Esophagus muscularis mucosa (tissue), 4 donors: ENCODE measurements at regions not wholly inside any gene's neighbourhood (a gene's known extent, or its start where the extent isn't known, plus 50 kb on each side); places are given as distances from the start of the nearest gene placed in this dataset.

ENCODE experiments used
- DNase-seq: peaks from one replicate; pipeline ENCODE4 v3.0.0-alpha.2; 2017; ENCODE audit errors: extremely low spot score
- H3K27ac ChIP-seq, 4 donors: fragments of 200-600 bp; sonication (generic); replicated peaks in 1 of 4; 1 replicate in 3 of 4; 2 replicates in 1 of 4; pipeline ENCODE4 v1.5.1; 2016 to 2019; ENCODE audit warnings: mild to moderate bottlenecking in 1 of 4
- H3K27me3 ChIP-seq, 4 donors: fragments of 200-600 bp; sonication (generic); one replicate each; pipeline versions ENCODE4 v1.5.1 to v1.6.0; 2016 to 2019
- H3K36me3 ChIP-seq, 4 donors: fragments of 200-600 bp; sonication (generic); one replicate each; pipeline ENCODE4 v1.5.1; 2016 to 2019
- H3K4me1 ChIP-seq, 4 donors: fragments of 200-600 bp; sonication (generic); one replicate each; pipeline ENCODE4 v1.5.1; 2016 to 2019
- H3K4me3 ChIP-seq, 4 donors: fragments of 200-600 bp; sonication (generic); 1 replicate in 2 of 4; 2 replicates in 2 of 4; pipeline ENCODE4 v1.5.1; 2016 to 2019; ENCODE audit warnings: mild to moderate bottlenecking in 4 of 4, moderate library complexity in 1 of 4
- H3K9me3 ChIP-seq, 4 donors: fragments of 200-600 bp; sonication (generic); 1 replicate in 3 of 4; 2 replicates in 1 of 4; pipeline ENCODE4 v1.5.1; 2016 to 2019
- EP300 ChIP-seq: sonication (generic); formaldehyde crosslinking; IDR thresholded peaks from one replicate; pipeline ENCODE4 v1.6.1; 2017; ENCODE audit warnings: antibody characterized with exemption
- POLR2A ChIP-seq: fragments of 450-650 bp; IDR thresholded peaks from one replicate; pipeline ENCODE4 v1.6.1; 2017; ENCODE audit warnings: antibody characterized with exemption, moderate library complexity, mild to moderate bottlenecking, low read depth
- POLR2AphosphoS5 ChIP-seq, 2 donors: sonication (generic); formaldehyde crosslinking; IDR thresholded peaks; one replicate each; pipeline ENCODE4 v1.6.1; 2017; ENCODE audit warnings: antibody characterized with exemption in 2 of 2
- WGBS: methylation state at CpG from one replicate; pipeline ENCODE4 v1.1.5; 2018; 5-methylcytosine and 5-hydroxymethylcytosine counted together
- intact Hi-C: fragments of 100-400 bp; cut with DNase I; formaldehyde crosslinking; loops from one replicate; pipeline ENCODE4 v1.15.1; 2023
- TF ChIP-seq, protein P1 (sequence below), 3 experiments: fragments of 200-600 bp in 2 of 3; fragments of 450-650 bp in 1 of 3; sonication (generic) in 2 of 3; IDR thresholded peaks; one replicate each; pipeline ENCODE4 v1.5.1; 2017 to 2019; ENCODE audit warnings: antibody characterized with exemption in 3 of 3, mild to moderate bottlenecking in 2 of 3, moderate library complexity in 1 of 3

DNA sequence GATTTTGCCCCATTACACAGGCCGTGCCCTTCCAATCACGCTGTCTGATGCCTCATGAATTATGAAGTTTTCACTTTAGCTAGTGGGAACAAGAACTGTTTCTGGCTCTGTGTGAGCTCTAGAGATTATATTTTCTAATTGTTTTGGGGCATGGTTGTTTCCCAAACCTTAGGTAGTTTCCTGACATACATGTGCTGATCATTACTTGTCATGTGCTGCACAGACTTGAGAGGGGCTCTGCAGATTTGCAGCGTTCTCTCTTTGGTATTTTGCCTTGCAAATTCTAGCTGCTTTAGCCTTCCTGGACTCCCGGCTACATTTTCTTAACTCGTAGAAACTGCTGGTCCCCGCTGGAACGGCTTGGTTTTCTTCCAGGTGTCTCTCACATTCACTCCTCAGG is 142.1 kb upstream of the IVNS1ABP start:
- WGBS = 88% methylated on average over 7 of the region's 7 CpGs
- Histone ChIP-seq H3K4me1 (no peaks in the 10 kb centered on the region), H3K27ac (no peak overlapping the region), H3K36me3 (no peaks in the 10 kb centered on the region), H3K9me3 (no peaks in the 10 kb centered on the region), H3K27me3 (no peaks in the 10 kb centered on the region), H3K4me3 (no peak overlapping the region)
- DNase-seq = no peak
- intact Hi-C loops = no loop called here
- no peak for TF ChIP-seq POLR2AphosphoS5 (IDR thresholded peaks at IDR 0.05)
- no peak for TF ChIP-seq POLR2A
- no peak for TF ChIP-seq EP300
- TF ChIP-seq, protein P1, sequence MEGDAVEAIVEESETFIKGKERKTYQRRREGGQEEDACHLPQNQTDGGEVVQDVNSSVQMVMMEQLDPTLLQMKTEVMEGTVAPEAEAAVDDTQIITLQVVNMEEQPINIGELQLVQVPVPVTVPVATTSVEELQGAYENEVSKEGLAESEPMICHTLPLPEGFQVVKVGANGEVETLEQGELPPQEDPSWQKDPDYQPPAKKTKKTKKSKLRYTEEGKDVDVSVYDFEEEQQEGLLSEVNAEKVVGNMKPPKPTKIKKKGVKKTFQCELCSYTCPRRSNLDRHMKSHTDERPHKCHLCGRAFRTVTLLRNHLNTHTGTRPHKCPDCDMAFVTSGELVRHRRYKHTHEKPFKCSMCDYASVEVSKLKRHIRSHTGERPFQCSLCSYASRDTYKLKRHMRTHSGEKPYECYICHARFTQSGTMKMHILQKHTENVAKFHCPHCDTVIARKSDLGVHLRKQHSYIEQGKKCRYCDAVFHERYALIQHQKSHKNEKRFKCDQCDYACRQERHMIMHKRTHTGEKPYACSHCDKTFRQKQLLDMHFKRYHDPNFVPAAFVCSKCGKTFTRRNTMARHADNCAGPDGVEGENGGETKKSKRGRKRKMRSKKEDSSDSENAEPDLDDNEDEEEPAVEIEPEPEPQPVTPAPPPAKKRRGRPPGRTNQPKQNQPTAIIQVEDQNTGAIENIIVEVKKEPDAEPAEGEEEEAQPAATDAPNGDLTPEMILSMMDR (IDR thresholded peaks at IDR 0.05) = no peak

DNA sequence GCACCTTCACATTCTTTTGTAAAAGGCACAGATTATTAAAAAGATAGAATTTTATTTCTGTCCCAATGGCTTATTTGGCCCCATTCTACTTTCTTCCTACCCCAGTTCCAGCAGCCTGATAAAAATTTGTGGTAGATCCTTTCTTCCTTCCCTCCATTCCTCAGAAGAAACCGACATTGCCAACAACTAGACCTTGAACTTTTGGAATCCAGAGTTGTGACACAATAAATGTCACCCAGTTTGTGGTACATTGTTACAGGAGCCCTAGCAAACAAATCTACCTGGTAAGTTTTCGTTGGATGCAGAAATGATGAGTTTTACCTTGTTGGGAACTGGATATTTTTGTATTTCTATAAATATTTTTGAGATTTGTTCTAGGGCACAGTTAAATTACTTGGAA is 141.6 kb upstream of the IVNS1ABP start:
- no peak for TF ChIP-seq EP300
- H3K9me3 ChIP-seq = no peaks in the 10 kb centered on the region
- no peak overlapping the region for H3K4me3 ChIP-seq
- DNase-seq = no peak
- no peaks in the 10 kb centered on the region for H3K27me3 ChIP-seq
- intact Hi-C loops = no loop called here
- H3K4me1 ChIP-seq = peaks cover 0 to 2% (median 0%) of the 10 kb centered on the region in 4 donors
- 67% methylated on average over 2 of the region's 2 CpGs for WGBS
- H3K27ac ChIP-seq = no peak overlapping the region
- no peaks in the 10 kb centered on the region for H3K36me3 ChIP-seq

DNA sequence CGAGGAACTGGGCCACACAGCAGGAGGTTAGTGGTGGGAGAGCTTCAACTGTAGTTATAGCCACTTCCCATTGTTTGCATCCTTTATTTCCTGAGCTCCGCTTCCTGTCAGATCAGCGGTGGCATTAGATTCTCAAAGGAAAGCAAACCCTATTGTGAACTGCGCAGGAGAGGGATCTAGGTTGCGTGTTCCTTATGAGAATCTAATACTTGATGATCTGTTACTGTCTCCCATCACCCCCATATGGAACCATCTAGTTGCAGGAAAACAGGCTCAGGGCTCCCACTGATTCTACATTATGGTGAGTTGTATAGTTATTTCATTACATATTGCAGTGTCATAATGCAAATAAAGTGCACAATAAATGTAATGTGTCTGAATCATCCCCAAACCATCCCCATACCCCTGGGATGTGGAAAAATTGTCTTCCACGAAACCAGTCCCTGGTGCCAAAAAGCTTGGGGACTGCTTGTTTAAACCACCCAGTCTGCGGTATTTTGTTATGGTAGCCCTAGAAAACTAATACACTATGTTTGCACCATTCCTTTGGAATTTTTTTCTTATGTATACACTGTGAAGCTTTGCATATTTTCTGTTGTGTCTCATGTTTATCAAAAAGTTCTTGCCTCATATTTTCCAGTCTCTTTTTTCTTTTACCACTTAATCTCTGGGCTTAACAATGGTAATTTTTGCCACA is 136.6 kb upstream of the IVNS1ABP start:
- no peak for TF ChIP-seq EP300
- TF ChIP-seq, protein P1 (IDR thresholded peaks at IDR 0.05) = no peak
- no peak for TF ChIP-seq POLR2A
- TF ChIP-seq POLR2AphosphoS5 (IDR thresholded peaks at IDR 0.05) = no peak
- H3K27me3 ChIP-seq = no peaks in the 10 kb centered on the region
- no peaks in the 10 kb centered on the region for H3K36me3 ChIP-seq
- H3K9me3 ChIP-seq = no peaks in the 10 kb centered on the region
- H3K27ac ChIP-seq = no peak overlapping the region
- WGBS = 79% methylated on average over 7 of the region's 7 CpGs
- DNase-seq = no peak
- intact Hi-C loops = no loop called here
- H3K4me3 ChIP-seq = no peak overlapping the region
- peaks cover 0 to 4% (median 0%) of the 10 kb centered on the region in 4 donors for H3K4me1 ChIP-seq

DNA sequence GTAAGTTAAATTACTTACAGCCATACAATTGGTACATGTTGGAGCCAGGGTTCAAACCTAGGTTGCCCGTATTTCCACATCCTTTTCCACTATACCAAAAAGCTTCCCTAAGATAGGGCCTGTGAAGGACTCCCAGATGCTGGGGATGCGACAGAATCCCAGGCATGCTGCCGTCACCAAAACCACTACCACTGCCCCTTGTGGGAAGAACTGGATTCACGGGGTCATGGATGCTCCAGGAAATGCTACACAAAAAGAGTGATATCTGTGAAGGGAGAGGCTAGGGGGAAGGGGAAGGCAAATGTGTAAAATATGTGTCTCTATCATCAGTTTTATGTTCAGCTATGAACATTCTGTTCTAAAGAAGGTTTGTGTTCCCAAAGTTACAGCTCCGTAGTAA is 133.9 kb upstream of the IVNS1ABP start:
- Histone ChIP-seq H3K4me1 (peaks cover 0 to 4% (median 0%) of the 10 kb centered on the region in 4 donors), H3K9me3 (no peaks in the 10 kb centered on the region), H3K27me3 (no peaks in the 10 kb centered on the region), H3K36me3 (no peaks in the 10 kb centered on the region), H3K27ac (no peak overlapping the region), H3K4me3 (no peak overlapping the region)
- WGBS = 73% methylated on average over 4 of the region's 5 CpGs
- TF ChIP-seq POLR2AphosphoS5 (IDR thresholded peaks at IDR 0.05) = no peak
- TF ChIP-seq, protein P1 (IDR thresholded peaks at IDR 0.05) = no peak
- TF ChIP-seq POLR2A = no peak
- no peak for TF ChIP-seq EP300
- DNase-seq = no peak
- intact Hi-C loops = no loop called here

GRCh38 chr1:185450060-185450788 is 133.2 kb upstream of the IVNS1ABP start:
- no peak for DNase-seq
- H3K4me3 ChIP-seq = no peak overlapping the region
- H3K9me3 ChIP-seq = no peaks in the 10 kb centered on the region
- no peak for TF ChIP-seq EP300
- TF ChIP-seq, protein P1 (IDR thresholded peaks at IDR 0.05) = no peak
- no peak for TF ChIP-seq POLR2A
- no peak for TF ChIP-seq POLR2AphosphoS5 (IDR thresholded peaks at IDR 0.05)
- 96% methylated on average over 3 of the region's 3 CpGs for WGBS
- no peak overlapping the region for H3K27ac ChIP-seq
- H3K27me3 ChIP-seq = no peaks in the 10 kb centered on the region
- H3K4me1 ChIP-seq = peaks cover 0 to 4% (median 0%) of the 10 kb centered on the region in 4 donors
- intact Hi-C loops = no loop called here
- H3K36me3 ChIP-seq = no peaks in the 10 kb centered on the region
